Keratinocyte (primary cell): ENCODE measurements at regions not wholly inside any gene's neighbourhood (a gene's known extent, or its start where the extent isn't known, plus 50 kb on each side); places are given as distances from the start of the nearest gene placed in this dataset.

Experiments
- DNase-seq: peaks from one replicate; pipeline ENCODE4 v3.0.0-alpha.2; 2011; ENCODE audit warnings: low read depth, missing footprints, low spot score
- FAIRE-seq: peaks from 2 replicates; lab custom pipeline; 2011; peaks lifted over from hg19 to GRCh38; lab: Jason Lieb, UNC
- H2AFZ ChIP-seq: 2 replicates; pipeline ENCODE4 v1.6.0; 2012; ENCODE audit warnings: low read length, control low read depth, inconsistent platforms; ENCODE audit not compliant: control insufficient read depth
- H3K27ac ChIP-seq: 2 replicates; pipeline ENCODE4 v1.5.1; 2011; ENCODE audit warnings: low read length; ENCODE audit not compliant: control insufficient read depth, insufficient read depth
- H3K27me3 ChIP-seq: 3 replicates; pipeline ENCODE4 v1.6.0; 2011; ENCODE audit warnings: low read length; ENCODE audit not compliant: control insufficient read depth, insufficient read depth; ENCODE audit errors: extremely low read depth
- H3K36me3 ChIP-seq, 2 experiments: 2 replicates in 1 of 2; 3 replicates in 1 of 2; pipeline ENCODE4 v1.5.1; 2011; ENCODE audit warnings: low read length in 2 of 2, mild to moderate bottlenecking in 1 of 2; ENCODE audit not compliant: control insufficient read depth in 2 of 2, insufficient read depth in 2 of 2; ENCODE audit errors: extremely low read depth in 1 of 2
- H3K4me1 ChIP-seq: 3 replicates; pipeline ENCODE4 v1.5.1; 2011; ENCODE audit warnings: low read length; ENCODE audit not compliant: control insufficient read depth, insufficient read depth; ENCODE audit errors: extremely low read depth
- H3K4me2 ChIP-seq: 3 replicates; pipeline ENCODE4 v1.6.0; 2011; ENCODE audit warnings: low read depth, low read length; ENCODE audit not compliant: control insufficient read depth, insufficient read depth; ENCODE audit errors: extremely low read depth
- H3K4me3 ChIP-seq, 3 experiments: fragments of 200-600 bp in 1 of 3; sonication (generic) in 1 of 3; 2 replicates in 2 of 3; 3 replicates in 1 of 3; pipeline ENCODE4 v1.5.1; 2011 to 2016; ENCODE audit warnings: low read length in 3 of 3, mild to moderate bottlenecking in 3 of 3, control low read depth in 2 of 3, inconsistent platforms in 1 of 3, low read depth in 1 of 3, mixed read lengths in 1 of 3, mixed run types in 1 of 3, moderate library complexity in 1 of 3; ENCODE audit not compliant: control insufficient read depth in 2 of 3, insufficient read depth in 2 of 3; ENCODE audit errors: extremely low read depth in 1 of 3
- H3K79me2 ChIP-seq: 2 replicates; pipeline ENCODE4 v1.6.0; 2012; ENCODE audit warnings: low read length; ENCODE audit not compliant: control insufficient read depth, insufficient read depth
- H3K9ac ChIP-seq: 3 replicates; pipeline ENCODE4 v1.6.0; 2011; ENCODE audit warnings: low read length; ENCODE audit not compliant: control insufficient read depth, insufficient read depth; ENCODE audit errors: extremely low read depth
- H3K9me1 ChIP-seq: 3 replicates; pipeline ENCODE4 v1.6.0; 2011; ENCODE audit warnings: low read length; ENCODE audit not compliant: control insufficient read depth, insufficient read depth; ENCODE audit errors: extremely low read depth
- H3K9me3 ChIP-seq: 2 replicates; pipeline ENCODE4 v1.5.1; 2012; ENCODE audit warnings: low read depth, low read length; ENCODE audit not compliant: control insufficient read depth
- H4K20me1 ChIP-seq: 3 replicates; pipeline ENCODE4 v1.6.0; 2011; ENCODE audit warnings: low read length; ENCODE audit not compliant: control insufficient read depth, insufficient read depth; ENCODE audit errors: extremely low read depth
- EZH2 ChIP-seq: IDR thresholded peaks from one replicate; pipeline ENCODE4 v1.6.1; 2012; ENCODE audit warnings: inconsistent platforms, mild to moderate bottlenecking, low read length, moderate library complexity
- dilution Hi-C: fragments of 300-500 bp; cut with MboI; formaldehyde crosslinking; loops from one replicate; pipeline ENCODE4 v1.7.0; 2020; ENCODE audit warnings: low sequenced_read_pairs; ENCODE audit not compliant: extremely low pct_ligation_motif_present
- TF ChIP-seq, protein P1 (sequence below), 3 experiments: IDR thresholded peaks in 1 of 3; conservative IDR thresholded peaks in 1 of 3; optimal IDR thresholded peaks in 1 of 3; 2 replicates in 2 of 3; 3 replicates in 1 of 3; pipeline versions ENCODE3 to v1.5.1; 2011; ENCODE audit warnings: low read length in 3 of 3, mild to moderate bottlenecking in 3 of 3, moderate library complexity in 2 of 3, control low read depth in 1 of 3, inconsistent platforms in 1 of 3; ENCODE audit not compliant: insufficient read depth in 2 of 3; ENCODE audit errors: extremely low read depth in 1 of 3

DNA sequence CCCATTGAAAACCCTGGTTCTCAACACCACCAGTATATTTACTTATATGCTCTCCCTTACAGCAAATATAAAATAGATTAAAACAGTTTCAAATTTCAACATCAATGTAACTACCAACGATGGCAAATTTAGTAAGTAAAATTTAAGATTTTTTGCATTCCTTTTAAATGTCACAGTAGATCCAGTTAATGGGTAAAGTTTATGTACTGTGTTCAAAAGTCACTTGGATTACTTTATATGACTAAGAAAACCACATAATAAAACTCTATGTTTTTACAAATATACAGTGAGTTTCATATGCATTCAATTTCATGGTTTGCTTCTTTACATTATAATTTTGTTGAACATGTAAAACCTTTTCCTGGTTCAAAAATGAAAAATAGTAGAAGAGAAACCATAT is 364.6 kb downstream of the AASDHPPT start:
- H3K9ac ChIP-seq, result no peak overlapping the region
- H3K27ac ChIP-seq, result no peak overlapping the region
- H3K9me3 ChIP-seq, result no peaks in the 10 kb centered on the region
- no peaks in the 10 kb centered on the region for H3K79me2 ChIP-seq
- no peaks in the 10 kb centered on the region for H3K36me3 ChIP-seq
- H2AFZ ChIP-seq, result no peak overlapping the region
- H3K27me3 ChIP-seq, result no peaks in the 10 kb centered on the region
- FAIRE-seq (no peak), DNase-seq (no peak)
- no peak overlapping the region for H3K4me3 ChIP-seq
- no peaks in the 10 kb centered on the region for H3K4me1 ChIP-seq
- TF ChIP-seq, protein P1, sequence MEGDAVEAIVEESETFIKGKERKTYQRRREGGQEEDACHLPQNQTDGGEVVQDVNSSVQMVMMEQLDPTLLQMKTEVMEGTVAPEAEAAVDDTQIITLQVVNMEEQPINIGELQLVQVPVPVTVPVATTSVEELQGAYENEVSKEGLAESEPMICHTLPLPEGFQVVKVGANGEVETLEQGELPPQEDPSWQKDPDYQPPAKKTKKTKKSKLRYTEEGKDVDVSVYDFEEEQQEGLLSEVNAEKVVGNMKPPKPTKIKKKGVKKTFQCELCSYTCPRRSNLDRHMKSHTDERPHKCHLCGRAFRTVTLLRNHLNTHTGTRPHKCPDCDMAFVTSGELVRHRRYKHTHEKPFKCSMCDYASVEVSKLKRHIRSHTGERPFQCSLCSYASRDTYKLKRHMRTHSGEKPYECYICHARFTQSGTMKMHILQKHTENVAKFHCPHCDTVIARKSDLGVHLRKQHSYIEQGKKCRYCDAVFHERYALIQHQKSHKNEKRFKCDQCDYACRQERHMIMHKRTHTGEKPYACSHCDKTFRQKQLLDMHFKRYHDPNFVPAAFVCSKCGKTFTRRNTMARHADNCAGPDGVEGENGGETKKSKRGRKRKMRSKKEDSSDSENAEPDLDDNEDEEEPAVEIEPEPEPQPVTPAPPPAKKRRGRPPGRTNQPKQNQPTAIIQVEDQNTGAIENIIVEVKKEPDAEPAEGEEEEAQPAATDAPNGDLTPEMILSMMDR (optimal IDR thresholded peaks at IDR 0.05 in 1 of 3, IDR thresholded peaks at IDR 0.05 in 1 of 3, conservative IDR thresholded peaks at IDR 0.05 in 1 of 3; ENCODE audit: extremely low read depth in 1 of 3, insufficient read depth in 2 of 3, low read length in 3 of 3), result no peak
- no peak for TF ChIP-seq EZH2
- H3K9me1 ChIP-seq, result no peaks in the 10 kb centered on the region
- no peak overlapping the region for H3K4me2 ChIP-seq
- dilution Hi-C loops, result no loop called here
- no peaks in the 10 kb centered on the region for H4K20me1 ChIP-seq

DNA sequence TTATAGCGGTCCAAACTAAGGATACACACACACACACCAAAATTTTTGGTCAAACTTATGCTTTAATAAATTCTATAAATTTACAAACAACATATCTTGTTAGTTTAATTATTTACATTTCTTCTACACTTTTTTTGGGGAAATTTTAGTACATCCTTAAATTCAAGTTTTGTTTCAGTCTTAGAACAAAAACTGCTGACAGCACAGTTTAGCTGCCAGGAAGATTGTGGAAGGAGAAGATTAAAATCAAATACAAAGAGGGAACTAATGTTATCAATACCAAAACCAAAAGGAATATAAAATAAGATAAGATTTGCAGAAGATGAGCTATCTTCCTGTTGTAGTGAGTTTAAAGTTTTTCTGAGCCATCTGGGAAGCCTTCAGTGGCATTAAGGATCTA is 368.8 kb downstream of the AASDHPPT start:
- H3K4me1 ChIP-seq, result no peaks in the 10 kb centered on the region
- H3K9me1 ChIP-seq, result no peaks in the 10 kb centered on the region
- H3K27ac ChIP-seq, result no peak overlapping the region
- no peaks in the 10 kb centered on the region for H3K9me3 ChIP-seq
- H3K27me3 ChIP-seq, result no peaks in the 10 kb centered on the region
- H3K9ac ChIP-seq, result no peak overlapping the region
- TF ChIP-seq EZH2, result no peak
- TF ChIP-seq, protein P1 (optimal IDR thresholded peaks at IDR 0.05 in 1 of 3, IDR thresholded peaks at IDR 0.05 in 1 of 3, conservative IDR thresholded peaks at IDR 0.05 in 1 of 3; ENCODE audit: extremely low read depth in 1 of 3, insufficient read depth in 2 of 3, low read length in 3 of 3), result no peak
- no peak overlapping the region for H3K4me3 ChIP-seq
- no peaks in the 10 kb centered on the region for H3K36me3 ChIP-seq
- no peak overlapping the region for H2AFZ ChIP-seq
- no peak for FAIRE-seq
- dilution Hi-C loops, result no loop called here
- no peak for DNase-seq
- H3K79me2 ChIP-seq, result no peaks in the 10 kb centered on the region
- H3K4me2 ChIP-seq, result no peak overlapping the region
- H4K20me1 ChIP-seq, result no peaks in the 10 kb centered on the region
